ENCODE measurements at regions not wholly inside any gene's neighbourhood (a gene's known extent, or its start where the extent isn't known, plus 50 kb on each side); places are given as distances from the start of the nearest gene placed in this dataset.

DNA sequence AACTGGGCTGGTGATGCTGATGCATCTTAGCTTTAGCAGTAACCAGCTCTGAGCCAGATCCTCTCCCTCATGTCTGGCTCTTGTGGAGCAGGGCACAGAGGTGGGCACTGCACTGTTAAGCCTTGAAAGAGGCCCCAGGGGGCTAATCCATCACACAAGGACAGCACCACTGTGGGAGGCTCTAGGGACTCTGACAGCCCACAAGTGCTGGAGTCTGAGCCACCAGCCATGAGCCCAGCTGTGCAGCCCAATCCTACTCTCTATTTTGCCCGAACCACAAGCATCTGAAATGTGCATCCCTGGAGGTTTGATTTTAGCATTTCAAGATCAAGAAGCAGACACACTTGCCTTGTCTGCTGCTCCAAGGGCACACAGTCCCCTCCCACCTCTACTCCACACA is 407.1 kb upstream of the TRPC7 start:
- no peak for DNase-seq
- H3K9me3 ChIP-seq (replicated peaks): peaks cover 11% of the 10 kb centered on the region
- intact Hi-C loops (cut with micrococcal nuclease): loop anchor here (10.0 kb wide), 1 partner anchor 528 kb away; no protein-coding TSS in a partner anchor
- TF ChIP-seq, protein P1, sequence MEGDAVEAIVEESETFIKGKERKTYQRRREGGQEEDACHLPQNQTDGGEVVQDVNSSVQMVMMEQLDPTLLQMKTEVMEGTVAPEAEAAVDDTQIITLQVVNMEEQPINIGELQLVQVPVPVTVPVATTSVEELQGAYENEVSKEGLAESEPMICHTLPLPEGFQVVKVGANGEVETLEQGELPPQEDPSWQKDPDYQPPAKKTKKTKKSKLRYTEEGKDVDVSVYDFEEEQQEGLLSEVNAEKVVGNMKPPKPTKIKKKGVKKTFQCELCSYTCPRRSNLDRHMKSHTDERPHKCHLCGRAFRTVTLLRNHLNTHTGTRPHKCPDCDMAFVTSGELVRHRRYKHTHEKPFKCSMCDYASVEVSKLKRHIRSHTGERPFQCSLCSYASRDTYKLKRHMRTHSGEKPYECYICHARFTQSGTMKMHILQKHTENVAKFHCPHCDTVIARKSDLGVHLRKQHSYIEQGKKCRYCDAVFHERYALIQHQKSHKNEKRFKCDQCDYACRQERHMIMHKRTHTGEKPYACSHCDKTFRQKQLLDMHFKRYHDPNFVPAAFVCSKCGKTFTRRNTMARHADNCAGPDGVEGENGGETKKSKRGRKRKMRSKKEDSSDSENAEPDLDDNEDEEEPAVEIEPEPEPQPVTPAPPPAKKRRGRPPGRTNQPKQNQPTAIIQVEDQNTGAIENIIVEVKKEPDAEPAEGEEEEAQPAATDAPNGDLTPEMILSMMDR (IDR thresholded peaks at IDR 0.05; ENCODE audit: borderline replicate concordance): no peak
- no peaks in the 10 kb centered on the region for H3K4me1 ChIP-seq
- no peak overlapping the region for H3K4me3 ChIP-seq
- peaks cover 43% of the 10 kb centered on the region for H3K27me3 ChIP-seq (ENCODE audit: low read depth)
- H3K36me3 ChIP-seq: no peaks in the 10 kb centered on the region
- no peak overlapping the region for H3K27ac ChIP-seq (replicated peaks)

DNA sequence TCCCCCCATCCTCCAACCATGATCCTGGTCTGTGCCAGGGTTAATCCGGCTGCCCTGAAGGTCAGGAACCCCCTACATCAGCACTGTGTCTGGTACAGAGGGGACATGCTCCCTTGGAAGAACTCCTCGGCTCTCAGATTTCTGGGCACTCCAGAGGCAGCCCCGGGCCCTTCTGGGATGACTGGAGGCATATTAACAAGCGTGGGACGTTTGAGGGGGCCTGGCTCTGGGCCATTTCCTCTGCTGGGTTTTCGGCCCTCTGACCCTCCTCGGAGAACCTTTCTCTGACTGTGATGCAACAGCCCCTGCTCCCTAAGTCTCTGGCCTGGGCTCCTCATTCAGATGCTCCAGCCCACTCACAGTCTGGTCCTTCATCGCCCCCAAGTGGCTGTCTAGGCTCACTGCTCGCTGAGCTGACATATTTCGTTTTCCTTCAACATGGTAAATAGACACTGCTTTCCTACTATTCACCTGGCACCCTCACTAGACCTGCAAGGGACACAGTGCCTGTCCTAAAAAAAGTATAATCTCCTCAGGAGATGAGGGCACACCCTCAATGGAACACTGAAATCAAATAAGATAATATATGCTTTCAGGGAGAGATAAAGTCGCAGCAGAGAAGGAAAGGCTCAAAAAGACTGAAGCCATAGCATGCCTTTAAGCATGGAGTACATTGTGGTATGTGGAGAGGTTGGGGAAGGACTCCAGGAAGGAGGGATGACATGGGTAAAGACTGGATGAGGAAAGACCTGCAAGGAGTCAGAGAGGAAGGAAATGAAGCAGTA is 404.7 kb upstream of the TRPC7 start:
- intact Hi-C loops (cut with micrococcal nuclease): loop anchor here (10.0 kb wide), 1 partner anchor 525 kb away; no protein-coding TSS in a partner anchor
- TF ChIP-seq, protein P1 (IDR thresholded peaks at IDR 0.05; ENCODE audit: borderline replicate concordance): peak; percentile 84
- peak; percentile 33 for DNase-seq

DNA sequence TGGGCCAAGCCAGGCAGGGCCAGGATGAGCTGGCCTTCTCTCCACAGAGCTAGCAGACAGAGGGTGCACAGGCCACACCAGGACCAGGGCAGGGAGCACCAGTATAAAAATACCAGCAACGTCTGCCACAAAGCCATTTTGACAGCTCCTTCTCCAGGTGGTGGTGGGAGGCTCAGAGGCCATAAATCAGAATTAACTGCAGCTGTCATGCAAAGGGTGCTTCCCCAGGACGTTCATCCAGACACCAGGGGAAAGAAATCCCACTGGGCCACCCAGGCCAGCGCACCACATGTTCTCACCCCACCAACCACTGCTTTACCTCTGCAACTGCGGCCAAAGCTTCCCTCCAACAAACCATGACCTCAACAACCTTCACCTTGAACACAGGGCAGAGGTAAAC is 403.7 kb upstream of the TRPC7 start:
- TF ChIP-seq, protein P1 (IDR thresholded peaks at IDR 0.05; ENCODE audit: borderline replicate concordance): no peak
- Histone ChIP-seq H3K36me3 (no peaks in the 10 kb centered on the region), H3K27me3 (ENCODE audit: low read depth) (peaks cover 40% of the 10 kb centered on the region), H3K4me3 (no peak overlapping the region), H3K27ac (replicated peaks) (no peak overlapping the region), H3K4me1 (no peaks in the 10 kb centered on the region), H3K9me3 (replicated peaks) (no peaks in the 10 kb centered on the region)
- no peak for DNase-seq
- intact Hi-C loops (cut with micrococcal nuclease): no loop called here

More for the DNA sequence above, 404.7 kb upstream of the TRPC7 start:
- peaks cover 43% of the 10 kb centered on the region for H3K27me3 ChIP-seq (ENCODE audit: low read depth)
- no peaks in the 10 kb centered on the region for H3K4me1 ChIP-seq
- no peaks in the 10 kb centered on the region for H3K9me3 ChIP-seq (replicated peaks)
- H3K27ac ChIP-seq (replicated peaks): no peak overlapping the region
- no peak overlapping the region for H3K4me3 ChIP-seq
- H3K36me3 ChIP-seq: no peaks in the 10 kb centered on the region

- Histone ChIP-seq H3K27me3 (ENCODE audit: low read depth) (peaks cover 34% of the 10 kb centered on the region), H3K36me3 (no peaks in the 10 kb centered on the region), H3K4me1 (no peaks in the 10 kb centered on the region), H3K4me3 (no peak overlapping the region), H3K27ac (replicated peaks) (no peak overlapping the region), H3K9me3 (replicated peaks) (no peaks in the 10 kb centered on the region)
- intact Hi-C loops (cut with micrococcal nuclease): no loop called here
- TF ChIP-seq, protein P1 (IDR thresholded peaks at IDR 0.05; ENCODE audit: borderline replicate concordance): no peak
- DNase-seq: no peak
Observed at GRCh38 chr5:136768457-136768856, 403.1 kb upstream of the TRPC7 start.

DNA sequence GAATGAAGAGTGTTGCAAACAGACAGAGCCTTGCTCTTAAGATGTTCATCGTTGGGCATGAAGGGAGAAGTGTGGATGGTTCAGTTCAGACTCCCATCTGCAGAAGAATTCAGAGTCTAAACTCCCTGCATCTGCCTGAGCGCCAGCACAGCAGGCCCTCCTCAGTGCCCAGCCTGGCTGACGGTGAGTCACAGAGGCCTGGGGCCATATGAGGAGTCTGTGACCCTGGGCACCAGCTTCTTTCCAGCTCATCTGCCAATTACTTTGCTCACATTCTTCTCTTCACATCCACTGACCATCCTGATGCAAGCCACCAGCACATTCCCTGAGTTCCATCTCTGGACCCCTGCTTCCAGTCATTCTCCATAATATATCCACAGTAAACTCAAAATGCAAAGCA is 401.1 kb upstream of the TRPC7 start:
- Histone ChIP-seq H3K4me1 (no peaks in the 10 kb centered on the region), H3K27ac (replicated peaks) (no peak overlapping the region), H3K4me3 (no peak overlapping the region), H3K36me3 (no peaks in the 10 kb centered on the region), H3K27me3 (ENCODE audit: low read depth) (peaks cover 14% of the 10 kb centered on the region), H3K9me3 (replicated peaks) (no peaks in the 10 kb centered on the region)
- TF ChIP-seq, protein P1 (IDR thresholded peaks at IDR 0.05; ENCODE audit: borderline replicate concordance): no peak
- DNase-seq: no peak
- intact Hi-C loops (cut with micrococcal nuclease): no loop called here
